ENCODE measurements at regions not wholly inside any gene's neighbourhood (a gene's known extent, or its start where the extent isn't known, plus 50 kb on each side); places are given as distances from the start of the nearest gene placed in this dataset.
A peak's percentile ranks its signal among the peaks of the same experiment; 100 is the strongest.

DNA sequence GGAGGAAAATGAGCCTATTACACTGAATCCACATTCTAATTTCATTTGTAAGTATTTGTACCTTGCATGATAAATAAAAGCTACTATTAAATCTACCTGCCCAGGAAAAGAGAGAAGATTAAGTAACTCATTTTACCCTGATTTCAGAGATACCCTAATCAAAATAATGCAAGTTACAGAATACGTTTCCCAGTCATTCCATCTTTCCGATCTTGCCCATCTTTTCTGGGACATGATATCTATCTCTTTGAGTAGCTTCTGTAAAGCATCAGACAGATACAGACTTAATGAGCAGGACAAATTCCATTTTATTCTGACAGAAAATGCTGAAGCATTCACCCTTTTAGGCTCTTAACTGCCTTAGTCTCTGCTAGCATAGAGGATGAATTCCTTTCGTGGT is 56.6 kb downstream of the SPRY2 start:
- no peak for DNase-seq

DNA sequence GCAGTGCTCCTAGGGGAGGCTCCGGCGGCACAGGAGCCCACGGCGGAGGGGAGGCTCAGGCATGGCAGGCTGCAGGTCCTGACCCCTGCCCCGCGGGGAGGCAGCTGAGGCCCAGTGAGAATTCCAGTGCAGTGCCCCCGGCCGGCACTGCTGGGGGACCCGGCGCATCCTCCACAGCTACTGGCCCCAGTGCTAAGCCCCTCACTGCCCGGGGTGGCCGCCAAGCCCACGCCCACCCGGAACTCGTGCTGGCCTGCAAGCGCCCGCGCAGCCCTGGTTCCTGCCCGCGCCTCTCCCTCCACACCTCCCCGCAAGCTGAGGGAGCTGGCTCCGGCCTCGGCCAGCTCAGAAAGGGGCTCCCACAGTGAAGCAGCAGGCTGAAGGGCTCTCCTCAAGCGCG is 62.2 kb downstream of the SPRY2 start:
- DNase-seq: no peak

DNA sequence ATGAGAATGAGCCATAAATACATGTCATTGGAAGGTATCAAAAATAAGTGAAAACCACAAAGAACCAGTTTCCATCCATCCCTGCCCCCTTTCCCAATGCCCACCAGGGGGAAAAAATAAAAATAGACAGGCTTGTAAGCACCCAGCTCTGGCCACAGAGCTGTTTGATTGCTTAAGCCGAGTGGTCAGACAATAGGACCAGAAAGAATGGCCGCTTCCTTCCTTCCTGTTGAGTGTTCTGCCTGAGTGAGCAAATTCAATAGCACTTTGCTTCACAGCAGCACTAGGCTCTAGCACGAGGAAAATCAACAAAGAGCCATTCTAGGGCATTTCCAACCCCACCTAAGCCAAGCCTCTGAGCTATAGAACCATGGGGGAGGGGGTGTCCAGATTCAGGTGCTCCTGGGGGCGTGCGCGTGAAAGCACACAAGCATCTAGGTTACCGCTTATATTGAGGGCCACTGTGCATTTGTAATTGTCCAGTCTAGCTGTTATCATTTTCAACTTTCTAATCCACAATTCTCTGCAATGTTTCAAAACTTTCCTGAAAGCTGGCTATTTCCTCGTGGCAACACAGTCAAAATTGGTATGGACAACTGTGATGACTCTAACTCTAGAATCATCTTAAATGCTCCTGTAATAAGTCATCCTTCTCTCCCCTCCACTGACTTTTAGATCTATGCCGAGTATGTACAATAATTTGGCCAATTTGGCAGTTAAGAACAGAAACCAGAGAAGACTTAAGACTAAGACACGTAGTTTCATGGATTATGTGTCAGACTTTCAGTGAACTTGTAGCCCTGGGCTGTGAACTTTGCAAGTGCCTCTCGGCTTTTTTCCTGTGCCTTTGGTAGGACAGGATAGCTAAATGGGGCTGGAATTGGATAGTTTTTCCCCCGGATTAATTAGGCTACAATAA is 64.3 kb downstream of the SPRY2 start:
- peak; percentile 23 for DNase-seq

DNA sequence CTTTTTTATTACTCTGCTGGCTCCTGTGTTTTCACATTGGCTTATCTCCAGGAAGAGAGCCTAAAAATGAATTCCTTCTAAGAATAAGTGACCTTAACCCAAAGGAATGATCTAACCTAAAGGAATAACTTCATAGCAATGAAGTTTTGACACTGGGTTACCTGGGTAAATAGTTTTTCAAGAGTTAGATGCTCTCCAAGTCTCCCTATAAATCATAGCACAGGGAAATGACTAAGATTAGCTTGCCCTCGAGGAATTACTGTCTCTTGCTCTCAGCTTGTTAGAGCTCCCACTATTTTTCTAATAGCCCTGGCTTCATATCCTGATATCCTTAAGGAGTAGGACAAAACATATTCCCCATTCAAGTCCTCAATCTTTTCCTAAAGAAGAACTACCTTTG is 66.3 kb downstream of the SPRY2 start:
- no peak for DNase-seq

DNA sequence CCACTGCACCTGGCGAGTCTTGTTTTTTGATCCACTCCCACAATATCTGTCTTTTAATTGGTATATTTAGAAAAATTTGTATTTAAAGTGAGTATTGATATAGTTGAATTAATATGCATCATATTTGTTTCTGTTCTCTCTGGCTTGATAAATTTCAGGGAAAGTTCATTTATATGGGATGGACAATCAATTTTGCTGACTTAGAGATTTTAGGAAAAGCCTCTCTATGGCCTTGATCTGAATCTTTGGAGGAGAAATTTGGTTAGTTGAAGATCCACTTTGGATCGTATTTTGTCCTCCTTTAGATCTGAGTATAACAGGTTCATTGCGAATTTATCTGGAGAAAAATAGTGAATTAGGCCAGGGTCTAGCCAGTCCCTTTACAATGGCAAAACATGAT is 67.2 kb downstream of the SPRY2 start:
- no peak for DNase-seq

DNA sequence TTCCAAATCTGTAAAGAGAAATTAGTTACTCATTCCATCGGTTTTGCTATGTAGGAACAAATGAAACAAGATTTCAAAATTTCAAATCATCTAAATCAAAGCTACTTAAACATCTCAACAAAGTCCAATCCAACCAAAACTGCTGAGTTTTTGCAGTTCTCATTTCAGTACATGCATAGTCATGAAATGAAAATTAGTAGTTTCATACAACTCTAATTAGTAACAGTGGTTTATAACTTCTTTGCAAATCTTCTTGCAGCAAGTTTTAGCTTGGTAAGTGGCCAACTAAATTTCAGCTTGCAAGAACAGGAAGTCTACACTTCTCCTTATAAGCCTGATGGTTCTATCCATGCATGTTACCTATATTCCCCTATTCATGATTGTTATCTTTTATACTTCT is 75.6 kb downstream of the SPRY2 start:
- no peak for DNase-seq

DNA sequence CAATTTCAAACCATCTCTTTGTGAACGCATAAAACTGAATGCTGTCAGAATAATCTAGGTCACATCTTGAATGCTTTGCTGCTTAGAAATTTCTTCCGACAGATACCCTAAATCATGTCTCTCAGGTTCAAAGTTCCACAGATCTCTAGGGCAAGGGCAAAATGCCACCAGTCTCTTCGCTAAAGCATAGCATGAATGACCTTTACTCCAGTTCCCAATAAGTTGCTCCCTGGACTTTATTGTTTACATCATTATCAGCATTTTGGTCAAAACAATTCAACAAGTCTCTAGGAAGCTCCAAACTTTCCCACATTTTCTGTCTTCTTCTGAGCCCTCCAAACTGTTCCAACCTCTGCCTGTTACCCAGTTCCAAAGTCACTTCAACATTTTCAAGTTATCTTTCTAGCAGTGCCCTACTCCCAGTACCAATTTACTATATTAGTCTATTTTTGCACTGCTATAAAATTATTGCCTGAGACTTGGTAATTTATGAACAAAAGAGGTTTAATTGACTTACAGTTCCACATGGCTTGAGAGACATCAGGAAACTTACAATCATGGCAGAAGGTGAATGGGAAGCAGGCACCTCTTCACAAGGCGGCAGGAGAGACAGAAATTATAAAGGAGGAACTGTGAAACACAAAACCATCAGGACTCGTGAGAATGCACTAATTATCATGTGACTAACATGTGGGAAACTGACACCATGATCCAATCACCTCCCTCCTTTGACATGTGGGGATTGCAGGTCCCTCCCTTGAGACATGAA is 77.0 kb downstream of the SPRY2 start:
- no peak for DNase-seq

DNA sequence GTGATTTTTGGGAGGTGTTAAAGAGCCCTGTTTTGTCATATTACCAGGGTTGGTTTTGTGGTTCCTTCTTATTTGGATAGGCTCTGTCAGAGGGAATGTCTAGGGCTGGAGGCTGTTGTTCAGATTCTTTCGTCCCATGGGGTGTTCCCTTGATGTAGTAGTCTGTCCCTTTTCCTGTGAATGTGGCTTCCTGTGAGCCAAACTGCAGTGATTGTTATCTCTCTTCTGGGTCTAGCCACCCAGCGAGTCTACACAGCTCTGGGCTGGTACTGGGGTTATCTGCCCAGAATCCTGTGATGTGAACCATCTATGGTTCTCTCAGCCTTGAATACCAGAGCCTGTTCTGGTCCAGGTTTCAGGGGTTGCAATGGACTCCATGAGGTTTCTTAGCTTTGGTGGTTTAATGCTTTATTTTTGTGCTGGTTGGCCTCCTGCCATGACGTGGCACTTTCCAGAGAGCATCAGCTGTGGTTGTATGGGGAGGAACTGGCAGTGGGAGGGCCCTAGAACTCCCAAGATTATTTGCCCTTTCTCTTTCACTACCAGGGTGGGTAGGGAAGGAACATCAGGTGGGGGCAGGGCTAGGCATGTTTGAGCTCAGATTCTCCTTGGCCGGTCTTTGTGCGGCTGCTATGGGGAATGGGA is 78.8 kb downstream of the SPRY2 start:
- DNase-seq: no peak

DNA sequence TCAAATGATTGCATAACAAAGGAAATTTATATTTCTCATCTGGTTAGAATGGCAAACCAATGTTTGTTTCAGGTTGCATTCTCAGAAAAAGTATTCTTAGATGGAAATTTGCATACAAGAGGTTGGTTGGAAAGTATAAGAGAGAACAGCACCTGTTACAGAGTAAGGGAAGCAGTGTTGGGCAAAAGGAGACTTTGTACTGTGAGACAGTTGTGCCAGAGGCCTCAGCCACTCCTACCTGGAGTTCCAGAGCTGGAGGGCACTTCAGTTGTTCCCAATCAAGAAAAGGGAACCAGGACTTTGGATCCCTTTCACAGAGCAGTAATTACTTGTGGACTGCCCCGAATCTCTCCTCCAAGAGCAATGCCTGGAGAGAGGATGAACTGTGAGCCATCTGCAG is 81.8 kb downstream of the SPRY2 start:
- DNase-seq: no peak

DNA sequence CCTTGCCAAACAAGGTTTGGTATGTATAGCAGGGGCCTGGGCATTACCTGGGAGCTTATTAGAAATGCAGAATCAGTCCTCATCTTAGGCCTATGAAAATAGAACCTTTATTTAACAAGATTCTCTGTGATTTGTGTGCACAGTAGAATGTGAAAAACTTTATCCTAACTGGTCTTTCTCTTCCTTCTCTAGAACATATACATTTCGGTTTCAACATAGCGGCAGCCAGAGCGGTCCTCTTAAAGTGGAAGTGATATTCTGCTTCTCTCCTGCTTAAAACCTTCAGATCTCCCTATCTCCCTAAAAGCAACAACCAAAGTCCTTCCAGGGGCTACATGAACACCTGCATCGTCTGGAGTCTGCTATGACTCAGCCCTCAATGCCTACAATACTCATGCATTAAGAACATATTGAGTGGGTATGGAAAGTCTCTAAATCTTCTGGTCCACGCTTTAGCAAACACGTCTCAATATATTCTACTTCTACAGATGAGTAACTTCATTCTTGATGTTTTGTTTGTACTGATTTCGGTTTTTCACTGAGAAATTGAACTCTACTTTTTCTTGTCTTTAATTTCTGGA is 84.5 kb downstream of the SPRY2 start:
- DNase-seq: no peak

DNA sequence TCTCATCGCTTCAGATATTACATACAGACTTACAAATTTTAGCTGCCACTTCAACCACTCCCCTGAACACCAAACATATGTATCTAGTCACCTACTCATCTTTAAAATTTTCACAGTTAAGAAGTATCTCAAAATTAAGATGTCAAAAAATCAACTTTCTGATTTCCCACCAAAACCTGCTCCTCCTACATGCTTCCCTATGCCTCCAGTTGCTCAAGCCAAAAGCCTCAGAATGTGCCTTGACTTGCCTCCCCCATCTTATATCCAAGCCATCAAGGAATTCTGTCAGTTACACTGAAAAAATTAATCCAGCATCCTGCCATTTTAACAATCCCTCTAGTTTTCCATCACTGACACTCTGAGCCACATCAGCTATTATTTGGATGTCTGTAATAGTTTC is 85.0 kb downstream of the SPRY2 start:
- DNase-seq: no peak

DNA sequence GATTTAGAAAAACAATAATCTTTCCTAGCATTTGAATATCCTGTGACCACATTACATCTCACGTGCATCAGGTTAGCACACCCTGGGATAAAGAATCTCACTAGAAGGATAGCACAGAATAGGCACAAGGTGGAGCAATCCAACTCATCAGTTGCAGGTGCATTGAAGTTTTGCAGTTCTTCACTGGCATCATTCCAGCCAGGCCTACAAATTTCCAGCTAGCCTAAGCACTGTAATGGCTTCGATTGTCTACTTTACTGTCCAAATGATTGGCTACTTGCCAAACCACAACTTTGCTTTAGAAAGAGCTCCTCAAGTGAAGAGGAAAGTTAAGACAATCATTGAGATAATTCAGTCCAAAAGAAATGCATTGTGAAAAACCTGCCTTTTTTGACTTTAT is 89.5 kb downstream of the SPRY2 start:
- DNase-seq: no peak

DNA sequence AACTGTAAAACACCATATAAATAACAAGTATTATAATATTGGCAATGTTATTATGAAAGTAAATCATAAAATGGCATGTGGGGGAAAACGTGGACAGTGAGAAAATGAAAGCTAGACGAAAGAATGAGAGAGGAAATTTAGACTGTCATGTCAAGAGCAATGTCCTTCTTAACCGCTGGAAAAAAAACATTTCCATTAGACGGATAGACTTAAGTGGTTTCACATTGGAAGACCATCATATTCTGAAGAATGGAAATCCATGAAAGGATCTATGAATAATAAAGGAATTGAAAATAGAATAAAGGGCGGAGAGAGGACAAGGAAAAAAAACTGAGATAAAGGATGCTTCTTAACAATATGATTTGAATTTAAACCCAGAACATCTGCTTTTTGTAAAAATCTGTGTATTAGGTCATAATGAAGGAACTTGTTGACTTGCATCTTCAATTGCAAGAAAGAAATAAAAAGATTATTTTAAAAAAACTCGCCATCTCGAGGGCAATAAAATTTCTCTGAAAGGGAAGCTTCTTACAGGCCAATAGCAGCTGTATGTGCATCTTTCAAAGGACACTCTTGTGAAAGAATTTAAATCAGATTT is 90.6 kb downstream of the SPRY2 start:
- DNase-seq: no peak

DNA sequence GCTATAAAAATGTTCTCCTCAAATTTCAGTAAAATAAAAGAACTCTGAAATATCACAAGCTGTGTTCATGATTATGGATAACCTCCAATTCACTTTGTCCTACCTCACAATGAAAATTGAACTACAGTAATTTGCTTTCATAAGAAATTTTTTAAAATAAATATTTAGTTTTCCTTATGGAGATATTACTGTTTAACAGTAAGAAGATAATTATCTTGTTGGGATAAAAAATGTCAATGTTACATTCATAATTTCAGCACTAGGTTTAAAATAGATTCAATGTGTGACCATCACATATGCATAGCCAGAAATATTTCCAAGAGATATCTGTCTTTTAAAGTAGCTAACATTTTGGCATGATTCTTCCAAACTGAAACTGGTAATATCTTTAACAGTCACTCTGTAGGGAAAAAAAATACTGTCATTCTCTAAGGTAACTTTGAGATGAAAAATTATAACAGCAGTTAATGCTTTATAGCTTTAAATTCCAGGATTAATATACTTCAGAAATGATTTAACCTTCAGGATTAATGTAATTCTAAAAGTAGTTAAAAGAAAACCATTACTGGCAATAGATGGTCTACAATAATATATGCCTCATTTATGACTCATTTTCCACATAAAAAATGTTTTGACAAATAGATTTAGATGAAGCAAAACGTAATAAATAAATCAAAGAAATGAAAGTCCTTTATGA is 91.3 kb downstream of the SPRY2 start:
- no peak for DNase-seq

DNA sequence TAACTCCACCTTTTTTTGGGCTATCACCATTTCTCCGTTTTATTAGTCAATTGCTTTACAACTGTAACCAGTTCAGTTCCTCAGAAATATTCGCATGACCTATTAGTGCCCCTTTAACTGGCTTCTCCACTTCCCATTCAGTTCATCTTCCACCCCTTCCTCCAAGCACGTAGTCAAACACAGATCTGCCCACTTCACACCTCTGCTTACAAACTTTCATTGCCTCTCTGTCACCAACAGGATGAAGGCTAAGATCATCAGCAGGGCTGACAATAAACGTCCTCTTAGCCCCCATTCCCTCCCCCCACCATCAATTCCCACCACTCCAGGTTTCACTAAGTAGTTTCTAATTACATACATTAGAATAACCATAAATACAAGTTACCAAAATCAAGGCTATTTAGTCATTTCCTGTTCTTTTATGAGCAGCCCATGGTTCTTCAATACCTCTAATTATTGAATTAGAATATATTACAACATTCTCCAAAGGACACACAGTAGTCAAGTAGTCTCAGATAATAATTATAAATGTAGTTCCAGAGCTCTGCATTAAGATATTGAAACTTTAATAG is 95.7 kb downstream of the SPRY2 start:
- no peak for DNase-seq

DNA sequence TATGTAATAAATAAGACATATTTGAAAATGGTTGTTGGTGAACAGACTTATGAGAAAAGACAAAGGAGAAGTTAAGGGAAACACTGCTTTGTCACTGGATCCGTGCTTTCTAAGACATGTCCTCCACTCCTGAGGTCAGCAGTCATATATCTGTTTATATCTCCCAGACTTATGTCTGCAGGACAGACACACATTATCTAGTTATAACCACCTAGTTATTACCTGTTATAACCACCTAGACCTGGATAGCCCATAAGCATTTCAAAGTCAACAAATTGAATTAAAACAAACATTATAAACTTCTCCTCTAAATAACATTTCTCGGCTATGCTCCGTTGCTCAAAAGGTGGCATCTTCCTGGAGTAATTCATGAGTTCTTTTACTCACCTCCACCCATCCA is 96.4 kb downstream of the SPRY2 start:
- DNase-seq: no peak

DNA sequence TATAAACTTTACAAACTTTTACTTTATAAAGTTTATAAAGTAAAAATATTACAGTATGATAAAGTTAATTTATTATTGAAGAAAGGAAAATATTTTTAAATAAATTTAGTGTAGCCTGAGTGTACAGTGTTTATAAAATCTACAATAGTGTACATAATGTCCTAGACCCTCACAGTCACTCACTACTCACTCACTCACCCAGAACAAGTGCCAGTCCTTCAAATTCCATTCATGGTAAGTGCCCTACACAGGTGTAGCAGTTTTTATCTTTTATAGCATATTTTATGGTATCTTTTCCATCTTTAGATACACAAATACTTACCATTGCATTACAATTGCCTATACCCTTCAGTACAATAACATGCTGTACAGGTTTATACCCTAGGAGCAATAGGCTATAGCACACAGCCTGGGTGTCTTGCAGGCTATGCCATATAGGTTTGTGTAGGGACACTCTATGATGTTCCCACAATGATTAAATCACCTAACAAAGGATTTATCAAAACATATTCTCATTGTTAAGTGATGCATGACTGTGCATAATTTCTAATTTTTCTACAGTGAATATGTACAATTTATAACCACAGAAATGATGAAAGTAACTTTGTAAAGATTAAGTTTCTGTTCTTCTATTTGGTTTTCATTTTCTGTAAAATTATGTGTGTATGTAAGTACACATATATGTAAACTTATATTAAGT is 98.0 kb downstream of the SPRY2 start:
- no peak for DNase-seq

DNA sequence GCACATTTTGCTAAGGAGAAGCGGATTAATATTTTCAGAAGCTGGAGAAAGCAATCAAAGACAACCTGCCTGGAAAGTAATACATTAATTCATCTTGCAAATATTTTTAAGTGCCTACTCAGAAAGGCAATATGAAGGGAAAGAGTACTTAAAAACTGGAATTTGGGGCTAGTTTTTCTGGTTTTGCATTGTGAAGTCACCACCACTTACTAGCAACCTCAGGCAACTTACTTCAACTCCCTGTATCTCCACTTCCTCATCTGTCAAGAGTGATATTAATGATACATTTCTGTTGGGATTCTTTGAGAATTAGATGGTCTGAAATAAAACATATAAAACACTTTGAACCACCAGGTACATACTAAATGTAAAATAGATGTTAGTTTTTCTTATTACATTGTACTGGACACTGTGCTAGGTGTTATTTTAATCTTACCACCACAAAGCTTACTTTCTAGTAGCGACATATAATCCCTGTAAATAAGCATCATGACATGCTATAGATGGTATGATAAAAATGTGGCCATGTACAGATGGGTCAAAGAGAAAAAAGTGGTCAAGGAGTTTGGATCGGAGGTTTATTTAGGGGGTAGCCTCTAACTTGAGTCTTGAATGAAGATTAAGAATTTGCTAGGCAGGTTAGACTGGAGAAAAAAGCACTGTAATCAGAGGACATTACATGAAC is 101.2 kb downstream of the SPRY2 start:
- no peak for DNase-seq

DNA sequence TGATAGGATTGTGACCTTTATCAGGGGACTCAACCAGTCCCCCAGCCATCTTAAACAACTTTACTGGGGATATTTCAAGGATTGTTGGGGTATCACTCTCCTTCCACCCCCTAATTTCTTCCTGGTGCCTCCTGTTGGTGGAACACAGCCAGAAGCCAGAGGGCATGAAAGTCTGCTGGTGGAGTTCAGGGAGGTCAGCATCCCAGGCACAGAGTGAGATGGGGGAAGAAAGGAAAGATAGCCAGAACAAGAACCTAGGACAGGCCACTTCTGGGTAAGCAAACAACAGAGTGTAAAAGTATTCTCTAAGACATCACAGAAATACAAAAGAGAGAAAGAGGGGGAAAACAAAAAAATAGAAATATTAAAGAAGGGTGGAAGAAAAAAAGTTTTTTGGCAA is 101.8 kb downstream of the SPRY2 start:
- no peak for DNase-seq

DNA sequence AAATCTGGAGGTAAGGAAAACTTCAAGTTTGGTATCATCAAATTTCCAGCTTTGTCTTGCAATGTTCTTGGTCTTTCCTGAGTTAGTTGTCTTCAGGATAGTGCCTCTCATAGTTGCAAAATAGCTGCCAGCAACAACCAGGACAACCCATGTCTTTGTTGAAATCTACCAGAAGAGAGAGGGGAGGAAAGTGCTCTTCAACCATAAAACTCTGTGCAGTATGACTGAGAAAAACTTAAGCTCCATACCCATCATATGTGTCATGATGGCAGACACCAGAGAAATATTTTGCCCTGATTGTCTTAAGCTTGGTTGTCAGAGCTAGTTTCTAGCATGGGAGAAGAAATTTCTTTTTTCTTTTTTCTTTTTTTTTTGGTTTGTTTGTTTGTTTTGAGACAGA is 103.3 kb downstream of the SPRY2 start:
- DNase-seq: no peak
